ENCODE measurements at regions not wholly inside any gene's neighbourhood (a gene's known extent, or its start where the extent isn't known, plus 50 kb on each side); places are given as distances from the start of the nearest gene placed in this dataset.

GRCh38 chr4:182010876-182011275 is 232.3 kb upstream of the TENM3 start:
- H3K27ac ChIP-seq, result no peak overlapping the region
- DNase-seq, result no peak
- H3K36me3 ChIP-seq, result no peaks in the 10 kb centered on the region
- TF ChIP-seq CTCF (IDR thresholded peaks at IDR 0.05; ENCODE audit: low read depth, low read length), result no peak
- peaks cover 13% of the 10 kb centered on the region for H3K27me3 ChIP-seq (ENCODE audit: insufficient read depth, low read depth, severe bottlenecking)
- H3K4me3 ChIP-seq (ENCODE audit: low read depth, low read length), result no peak overlapping the region
- no peaks in the 10 kb centered on the region for H3K9me3 ChIP-seq (ENCODE audit: severe bottlenecking)

DNA sequence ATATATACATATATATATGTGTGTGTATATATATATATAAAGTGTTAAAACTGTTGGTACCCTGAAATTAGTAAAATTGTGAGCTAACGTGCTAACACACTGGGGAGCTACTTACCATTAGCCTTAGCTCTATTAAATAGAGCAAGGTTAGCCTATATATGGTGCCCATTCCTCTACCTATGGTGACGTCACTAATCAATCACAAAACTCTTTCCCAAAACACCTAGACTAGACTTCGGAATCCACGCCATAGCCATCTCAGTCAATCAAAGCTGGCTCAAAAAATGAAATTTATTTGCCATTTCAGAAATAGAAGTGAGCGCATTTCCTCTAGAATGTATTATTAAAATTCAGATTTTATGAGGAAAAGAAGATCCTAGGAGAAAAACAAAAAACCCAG is 229.0 kb upstream of the TENM3 start:
- TF ChIP-seq CTCF (IDR thresholded peaks at IDR 0.05; ENCODE audit: low read depth, low read length), result no peak
- Histone ChIP-seq H3K9me3 (ENCODE audit: severe bottlenecking) (no peaks in the 10 kb centered on the region), H3K27ac (no peak overlapping the region), H3K36me3 (no peaks in the 10 kb centered on the region), H3K4me3 (ENCODE audit: low read depth, low read length) (no peak overlapping the region), H3K27me3 (ENCODE audit: insufficient read depth, low read depth, severe bottlenecking) (peaks cover 14% of the 10 kb centered on the region)
- DNase-seq, result no peak

GRCh38 chr4:182015014-182015413 is 228.2 kb upstream of the TENM3 start:
- DNase-seq, result no peak
- peaks cover 14% of the 10 kb centered on the region for H3K27me3 ChIP-seq (ENCODE audit: insufficient read depth, low read depth, severe bottlenecking)
- no peaks in the 10 kb centered on the region for H3K9me3 ChIP-seq (ENCODE audit: severe bottlenecking)
- TF ChIP-seq CTCF (IDR thresholded peaks at IDR 0.05; ENCODE audit: low read depth, low read length), result no peak
- no peaks in the 10 kb centered on the region for H3K36me3 ChIP-seq
- no peak overlapping the region for H3K27ac ChIP-seq
- H3K4me3 ChIP-seq (ENCODE audit: low read depth, low read length), result no peak overlapping the region

- Histone ChIP-seq H3K27ac (no peak overlapping the region), H3K36me3 (no peaks in the 10 kb centered on the region), H3K4me3 (ENCODE audit: low read depth, low read length) (no peak overlapping the region), H3K27me3 (ENCODE audit: insufficient read depth, low read depth, severe bottlenecking) (peaks cover 14% of the 10 kb centered on the region), H3K9me3 (ENCODE audit: severe bottlenecking) (no peaks in the 10 kb centered on the region)
- TF ChIP-seq CTCF (IDR thresholded peaks at IDR 0.05; ENCODE audit: low read depth, low read length), result no peak
- no peak for DNase-seq
Measured at GRCh38 chr4:182015893-182016292, 227.3 kb upstream of the TENM3 start.

DNA sequence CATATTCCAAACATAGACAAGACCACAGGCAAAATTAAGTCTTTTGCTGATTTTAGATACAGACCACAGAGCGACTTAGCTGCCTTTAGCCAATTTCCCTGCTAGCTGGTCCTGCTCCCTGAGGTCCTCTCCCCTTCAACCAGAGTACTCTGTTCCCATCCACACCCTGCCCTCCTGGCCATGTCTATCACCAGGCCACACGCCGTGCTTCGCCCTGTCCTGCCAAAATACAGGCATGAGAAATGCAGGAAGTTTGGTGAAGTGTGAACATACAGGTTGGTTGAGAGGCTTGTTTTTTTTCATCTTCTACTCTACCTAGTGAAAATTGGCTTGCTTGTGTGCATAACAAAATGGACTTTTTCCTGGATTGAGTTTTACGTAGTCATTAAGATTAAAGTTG is 226.2 kb upstream of the TENM3 start:
- H3K36me3 ChIP-seq, result no peaks in the 10 kb centered on the region
- peaks cover 18% of the 10 kb centered on the region for H3K27me3 ChIP-seq (ENCODE audit: insufficient read depth, low read depth, severe bottlenecking)
- H3K9me3 ChIP-seq (ENCODE audit: severe bottlenecking), result no peaks in the 10 kb centered on the region
- no peak for DNase-seq
- TF ChIP-seq CTCF (IDR thresholded peaks at IDR 0.05; ENCODE audit: low read depth, low read length), result no peak
- no peak overlapping the region for H3K27ac ChIP-seq
- no peak overlapping the region for H3K4me3 ChIP-seq (ENCODE audit: low read depth, low read length)

DNA sequence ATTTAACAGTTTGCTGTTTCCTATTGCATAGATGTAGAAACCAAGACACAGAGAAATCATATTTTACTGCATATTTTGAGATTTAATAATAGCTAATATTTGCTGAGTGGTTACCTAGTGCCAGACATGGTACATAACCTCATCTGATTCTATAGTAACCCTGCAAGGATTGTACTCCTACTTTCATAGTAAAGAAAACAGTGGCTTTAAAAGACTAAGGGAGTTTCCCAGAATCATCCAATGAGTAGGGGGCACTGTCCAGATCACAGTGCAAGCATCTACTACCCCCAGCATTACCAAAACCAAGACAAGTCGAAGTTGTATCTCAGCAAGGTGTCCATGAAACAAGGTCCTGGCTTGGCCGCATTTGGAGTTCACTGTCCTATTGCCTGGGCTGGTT is 224.5 kb upstream of the TENM3 start:
- H3K9me3 ChIP-seq (ENCODE audit: severe bottlenecking), result no peaks in the 10 kb centered on the region
- no peak overlapping the region for H3K4me3 ChIP-seq (ENCODE audit: low read depth, low read length)
- peaks cover 14% of the 10 kb centered on the region for H3K27me3 ChIP-seq (ENCODE audit: insufficient read depth, low read depth, severe bottlenecking)
- no peak for TF ChIP-seq CTCF (IDR thresholded peaks at IDR 0.05; ENCODE audit: low read depth, low read length)
- H3K27ac ChIP-seq, result no peak overlapping the region
- H3K36me3 ChIP-seq, result no peaks in the 10 kb centered on the region
- DNase-seq, result no peak
